ENCODE measurements at regions not wholly inside any gene's neighbourhood (a gene's known extent, or its start where the extent isn't known, plus 50 kb on each side); places are given as distances from the start of the nearest gene placed in this dataset.

- no peak for TF ChIP-seq BCL11A (IDR thresholded peaks at IDR 0.05; ENCODE audit: low read depth in 2 of 2, low read length in 2 of 2)
- TF ChIP-seq JUN (IDR thresholded peaks at IDR 0.05; ENCODE audit: low read depth, low read length): no peak
- no peak for TF ChIP-seq SUZ12 (IDR thresholded peaks at IDR 0.05; ENCODE audit: low read length)
- TF ChIP-seq HDAC2 (IDR thresholded peaks at IDR 0.05; ENCODE audit: borderline replicate concordance in 1 of 2, low read depth in 2 of 2, low read length in 2 of 2): no peak
Observed at GRCh38 chr15:31219221-31219620, 107.4 kb upstream of the KLF13 start (continued).
